MM.1S (cell line): ENCODE measurements at regions not wholly inside any gene's neighbourhood (a gene's known extent, or its start where the extent isn't known, plus 50 kb on each side); places are given as distances from the start of the nearest gene placed in this dataset.

ENCODE experiments used
- DNase-seq: peaks from one replicate; pipeline ENCODE4 v3.0.0-alpha.2; 2015
- H2AFZ ChIP-seq: fragments of 300-600 bp; sonication (generic); 2 replicates; pipeline ENCODE4 v1.6.0; 2016; ENCODE audit warnings: antibody characterized with exemption, low read length
- H3F3A ChIP-seq: fragments of 300-600 bp; sonication (generic); 2 replicates; pipeline ENCODE4 v1.6.1; 2016; ENCODE audit warnings: mild to moderate bottlenecking, antibody characterized with exemption, low read length, moderate library complexity, mixed read lengths; ENCODE audit not compliant: insufficient read depth
- H3K27ac ChIP-seq: fragments of 300-600 bp; sonication (generic); 2 replicates; pipeline ENCODE4 v1.5.1; 2016; ENCODE audit warnings: mild to moderate bottlenecking, low read length
- H3K27me3 ChIP-seq: fragments of 300-600 bp; sonication (generic); replicated peaks from 2 replicates; pipeline ENCODE4 v1.6.0; 2016; ENCODE audit warnings: low read length; ENCODE audit not compliant: insufficient read depth
- H3K36me3 ChIP-seq: fragments of 300-600 bp; sonication (generic); replicated peaks from 2 replicates; pipeline ENCODE4 v1.6.1; 2016; ENCODE audit warnings: mild to moderate bottlenecking, low read length, mixed read lengths; ENCODE audit not compliant: insufficient read depth
- H3K4me1 ChIP-seq: fragments of 300-600 bp; sonication (generic); 2 replicates; pipeline ENCODE4 v1.6.1; 2016; ENCODE audit warnings: low read length, mixed read lengths
- H3K4me2 ChIP-seq: fragments of 300-600 bp; sonication (generic); 2 replicates; pipeline ENCODE4 v1.6.0; 2016; ENCODE audit warnings: low read depth, low read length
- H3K4me3 ChIP-seq: fragments of 300-600 bp; sonication (generic); 2 replicates; pipeline ENCODE4 v1.5.1; 2016; ENCODE audit warnings: low read length, mixed read lengths
- H3K79me2 ChIP-seq: fragments of 300-600 bp; sonication (generic); 2 replicates; pipeline ENCODE4 v1.6.1; 2016; ENCODE audit warnings: mixed run types, low read length, mixed read lengths
- H3K9ac ChIP-seq: fragments of 300-600 bp; sonication (generic); 2 replicates; pipeline ENCODE4 v1.6.1; 2016; ENCODE audit warnings: low read length, mixed read lengths
- H3K9me2 ChIP-seq: fragments of 300-600 bp; sonication (generic); replicated peaks from 2 replicates; pipeline ENCODE4 v1.6.1; 2016; ENCODE audit warnings: mild to moderate bottlenecking, low read length, mixed read lengths; ENCODE audit not compliant: insufficient read depth
- H3K9me3 ChIP-seq: fragments of 300-600 bp; sonication (generic); replicated peaks from 2 replicates; pipeline ENCODE4 v1.6.1; 2016; ENCODE audit warnings: mild to moderate bottlenecking, low read length, mixed read lengths; ENCODE audit not compliant: insufficient read depth
- H4K20me1 ChIP-seq: fragments of 300-600 bp; sonication (generic); 2 replicates; pipeline ENCODE4 v1.6.1; 2016; ENCODE audit warnings: mild to moderate bottlenecking, low read length, moderate library complexity, mixed read lengths; ENCODE audit not compliant: insufficient read depth
- CTCF ChIP-seq: fragments of 300-600 bp; sonication (generic); IDR thresholded peaks from 2 replicates; pipeline ENCODE4 v1.5.1; 2016; ENCODE audit warnings: antibody characterized with exemption, low read length, mixed read lengths
- EZH2 ChIP-seq: fragments of 300-600 bp; sonication (generic); optimal IDR thresholded peaks from 2 replicates; pipeline ENCODE3; 2017; ENCODE audit warnings: low read depth, mild to moderate bottlenecking, antibody characterized with exemption, low read length, mixed read lengths
- EZH2phosphoT487 ChIP-seq: fragments of 300-600 bp; sonication (generic); IDR thresholded peaks from 2 replicates; pipeline ENCODE4 v1.6.1; 2018; ENCODE audit warnings: antibody characterized with exemption, low read length

DNA sequence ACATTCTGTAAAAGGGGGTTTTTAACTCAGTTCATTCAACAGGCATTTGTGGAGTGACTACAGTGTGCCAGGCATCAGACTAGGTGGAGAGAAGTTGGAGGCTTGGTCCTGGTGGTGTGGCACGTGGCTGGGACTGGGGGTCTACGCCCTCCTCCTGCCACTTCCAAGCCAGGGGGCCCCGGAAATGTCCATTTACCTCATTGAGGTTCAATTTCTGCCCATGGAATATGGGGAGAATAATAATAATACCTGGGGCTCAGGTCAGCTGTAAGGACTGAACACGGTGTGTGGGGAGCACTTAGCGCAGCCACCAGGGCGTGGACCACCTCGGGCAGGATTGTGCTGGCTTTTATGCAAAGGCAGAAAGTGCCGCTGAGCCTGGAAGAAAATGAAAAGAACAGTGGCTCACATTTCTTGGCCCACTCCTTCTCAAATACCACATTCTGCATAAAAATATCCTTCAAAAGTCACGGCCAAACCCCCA, 229.4 kb downstream of the ANKRD60 start:
- H3K27ac ChIP-seq = no peak overlapping the region
- H3K79me2 ChIP-seq = no peaks in the 10 kb centered on the region
- H3K36me3 ChIP-seq = no peaks in the 10 kb centered on the region
- H3K4me1 ChIP-seq = no peaks in the 10 kb centered on the region
- H3K9me3 ChIP-seq = no peaks in the 10 kb centered on the region
- H2AFZ ChIP-seq = no peak overlapping the region
- no peaks in the 10 kb centered on the region for H4K20me1 ChIP-seq
- no peaks in the 10 kb centered on the region for H3K9me2 ChIP-seq
- H3K27me3 ChIP-seq = peaks cover 95% of the 10 kb centered on the region
- no peaks in the 10 kb centered on the region for H3F3A ChIP-seq
- H3K4me3 ChIP-seq = no peak overlapping the region
- no peak overlapping the region for H3K9ac ChIP-seq
- no peak for TF ChIP-seq EZH2
- no peak for TF ChIP-seq EZH2phosphoT487
- no peak for TF ChIP-seq CTCF
- no peak for DNase-seq
- no peak overlapping the region for H3K4me2 ChIP-seq

- Histone ChIP-seq H3K4me2 (no peak overlapping the region), H3K4me1 (no peaks in the 10 kb centered on the region)
- no peak for TF ChIP-seq CTCF
- TF ChIP-seq EZH2 = no peak
- no peak for TF ChIP-seq EZH2phosphoT487
Observed at GRCh38 chr20:57998276-57998675, 230.2 kb downstream of the ANKRD60 start.

DNA sequence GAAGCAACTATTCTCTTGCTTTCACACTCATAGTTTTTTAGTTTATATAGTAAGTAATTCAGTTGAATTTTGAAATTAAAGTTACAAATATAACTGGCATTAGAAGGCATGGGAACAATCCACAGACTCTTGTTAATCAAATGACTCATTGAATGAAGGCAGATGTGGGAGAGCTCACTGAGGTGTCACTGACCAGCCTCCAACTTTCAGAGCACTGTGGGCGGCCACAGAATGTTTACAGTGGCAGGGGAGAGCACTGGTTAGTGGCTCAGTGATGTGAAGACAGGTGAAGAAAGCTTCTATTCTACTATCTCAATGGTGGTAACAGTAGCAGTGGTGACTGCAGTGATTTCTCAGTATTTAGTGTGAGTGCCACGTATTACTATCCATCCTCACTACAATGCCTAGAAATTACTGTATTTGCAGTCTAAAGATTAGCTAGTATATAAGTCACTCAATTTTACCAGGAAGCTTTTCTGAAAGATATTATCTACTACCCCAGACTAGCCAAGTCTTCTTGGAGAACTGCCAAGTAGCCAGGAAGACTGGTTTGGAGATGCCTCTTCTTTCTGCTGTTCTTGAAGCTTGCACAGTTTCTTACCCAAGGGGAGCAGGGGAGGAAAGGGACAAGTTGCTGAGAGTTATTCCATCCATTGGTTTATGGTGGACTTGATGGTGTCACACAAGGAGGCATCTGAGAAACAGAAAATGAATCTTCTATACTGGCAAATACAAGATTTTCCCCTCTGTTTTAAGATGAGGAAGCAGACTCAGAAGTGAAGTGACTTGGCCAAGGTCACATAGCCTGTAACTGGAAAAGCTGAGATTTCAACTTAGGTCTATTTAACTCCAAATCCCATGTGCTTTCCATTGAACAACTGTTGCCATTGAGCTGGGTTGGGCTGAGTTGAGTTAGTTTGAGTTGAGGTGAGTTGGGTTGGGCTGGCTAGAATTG, 231.2 kb downstream of the ANKRD60 start:
- H3K27ac ChIP-seq = no peak overlapping the region

More at GRCh38 chr20:57998276-57998675, 230.2 kb downstream of the ANKRD60 start:
- Histone ChIP-seq H4K20me1 (no peaks in the 10 kb centered on the region), H3K4me3 (no peak overlapping the region), H3K27ac (no peak overlapping the region), H3K9ac (no peak overlapping the region), H3K9me3 (no peaks in the 10 kb centered on the region), H3F3A (no peaks in the 10 kb centered on the region), H3K9me2 (no peaks in the 10 kb centered on the region), H3K27me3 (peaks cover 95% of the 10 kb centered on the region), H3K79me2 (no peaks in the 10 kb centered on the region), H2AFZ (no peak overlapping the region), H3K36me3 (no peaks in the 10 kb centered on the region)
- no peak for DNase-seq

More for the DNA sequence above, 231.2 kb downstream of the ANKRD60 start:
- no peaks in the 10 kb centered on the region for H3K79me2 ChIP-seq
- no peak overlapping the region for H3K9ac ChIP-seq
- no peaks in the 10 kb centered on the region for H3K9me3 ChIP-seq
- H3K36me3 ChIP-seq = no peaks in the 10 kb centered on the region
- no peak for DNase-seq
- TF ChIP-seq EZH2 (no peak), CTCF (no peak), EZH2phosphoT487 (no peak)
- peaks cover 97% of the 10 kb centered on the region for H3K27me3 ChIP-seq
- H2AFZ ChIP-seq = no peak overlapping the region
- H3K4me3 ChIP-seq = no peak overlapping the region
- H3F3A ChIP-seq = no peaks in the 10 kb centered on the region
- no peak overlapping the region for H3K4me2 ChIP-seq
- H3K4me1 ChIP-seq = no peaks in the 10 kb centered on the region
- H3K9me2 ChIP-seq = no peaks in the 10 kb centered on the region
- H4K20me1 ChIP-seq = no peaks in the 10 kb centered on the region
